ENCODE measurements at regions not wholly inside any gene's neighbourhood (a gene's known extent, or its start where the extent isn't known, plus 50 kb on each side); places are given as distances from the start of the nearest gene placed in this dataset.

DNA sequence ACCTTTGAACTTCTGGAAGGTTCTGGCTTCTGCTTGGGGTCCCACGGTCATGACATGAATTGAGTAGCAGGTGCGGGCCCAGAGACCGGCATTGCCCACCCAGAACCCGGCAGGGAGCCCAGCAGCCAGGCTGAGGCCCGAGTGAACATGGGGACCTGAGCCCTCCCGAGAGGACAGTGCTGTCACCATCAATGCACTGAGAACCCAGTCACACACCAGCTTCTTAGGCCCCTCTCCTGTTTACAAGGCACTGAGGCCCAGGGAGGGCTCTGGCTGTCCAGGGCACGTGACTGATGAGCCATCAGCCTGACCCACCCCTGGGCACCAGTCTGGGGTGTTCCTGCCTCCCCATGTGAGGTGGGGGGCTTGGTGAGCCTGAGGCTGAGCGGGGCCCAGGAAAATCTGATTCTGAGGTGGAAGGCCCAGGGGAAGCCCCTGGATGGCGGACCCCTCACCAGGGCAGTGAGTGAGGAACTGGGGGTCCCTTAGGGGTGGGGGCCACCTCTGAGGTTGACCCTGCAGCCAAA lies 60.3 kb upstream of the RNU6ATAC start:
- no peaks in the 10 kb centered on the region for H3K27me3 ChIP-seq (ENCODE audit: control insufficient read depth, insufficient read depth, low read length)
- no peak for FAIRE-seq
- DNase-seq = peak in 2 of 5 donors; percentile 45 to 56

DNA sequence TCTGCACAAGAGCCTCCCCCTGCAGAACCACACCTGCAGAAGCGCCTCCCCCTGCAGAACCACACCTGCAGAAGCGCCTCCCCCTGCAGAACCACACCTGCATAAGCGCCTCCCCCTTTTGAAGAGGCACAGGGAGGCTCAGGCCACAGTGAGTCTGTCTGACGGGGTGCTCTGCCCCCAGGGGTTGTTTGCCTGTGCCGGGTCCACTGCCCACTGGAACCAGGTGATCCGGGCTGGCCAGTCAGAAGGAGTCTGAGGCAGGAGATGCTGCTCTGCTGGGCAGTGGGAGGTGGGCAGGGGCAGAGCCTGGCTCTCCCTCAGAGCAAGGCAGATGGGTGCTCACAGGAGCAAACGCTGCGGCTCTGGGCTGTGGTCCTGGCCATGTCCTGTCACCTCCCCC lies 60.8 kb upstream of the RNU6ATAC start:
- no peak overlapping the region for H3K9ac ChIP-seq (ENCODE audit: low read length in 3 of 3)
- no peaks in the 10 kb centered on the region for H3K36me3 ChIP-seq (ENCODE audit: control insufficient read depth in 2 of 3, insufficient read depth in 3 of 3, low read length in 3 of 3)
- H3K9me3 ChIP-seq (ENCODE audit: control insufficient read depth in 2 of 3, insufficient read depth in 1 of 3, low read length in 3 of 3) = no peaks in the 10 kb centered on the region
- TF ChIP-seq, protein P1, sequence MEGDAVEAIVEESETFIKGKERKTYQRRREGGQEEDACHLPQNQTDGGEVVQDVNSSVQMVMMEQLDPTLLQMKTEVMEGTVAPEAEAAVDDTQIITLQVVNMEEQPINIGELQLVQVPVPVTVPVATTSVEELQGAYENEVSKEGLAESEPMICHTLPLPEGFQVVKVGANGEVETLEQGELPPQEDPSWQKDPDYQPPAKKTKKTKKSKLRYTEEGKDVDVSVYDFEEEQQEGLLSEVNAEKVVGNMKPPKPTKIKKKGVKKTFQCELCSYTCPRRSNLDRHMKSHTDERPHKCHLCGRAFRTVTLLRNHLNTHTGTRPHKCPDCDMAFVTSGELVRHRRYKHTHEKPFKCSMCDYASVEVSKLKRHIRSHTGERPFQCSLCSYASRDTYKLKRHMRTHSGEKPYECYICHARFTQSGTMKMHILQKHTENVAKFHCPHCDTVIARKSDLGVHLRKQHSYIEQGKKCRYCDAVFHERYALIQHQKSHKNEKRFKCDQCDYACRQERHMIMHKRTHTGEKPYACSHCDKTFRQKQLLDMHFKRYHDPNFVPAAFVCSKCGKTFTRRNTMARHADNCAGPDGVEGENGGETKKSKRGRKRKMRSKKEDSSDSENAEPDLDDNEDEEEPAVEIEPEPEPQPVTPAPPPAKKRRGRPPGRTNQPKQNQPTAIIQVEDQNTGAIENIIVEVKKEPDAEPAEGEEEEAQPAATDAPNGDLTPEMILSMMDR (IDR thresholded peaks at IDR 0.05; ENCODE audit: borderline replicate concordance, extremely low read depth, insufficient read depth) = no peak
- H3K4me1 ChIP-seq (ENCODE audit: control insufficient read depth in 2 of 3, insufficient read depth in 2 of 3, low read depth in 1 of 3, low read length in 3 of 3) = peaks cover 0 to 12% (median 9%) of the 10 kb centered on the region in 3 donors
- H3K27me3 ChIP-seq (ENCODE audit: control insufficient read depth, insufficient read depth, low read length) = no peaks in the 10 kb centered on the region
- FAIRE-seq (no peak), DNase-seq (peak in 1 of 5 donors; percentile 55)
- H3K4me3 ChIP-seq (ENCODE audit: low read length in 3 of 3) = no peak overlapping the region
- intact Hi-C loops (cut with DNase I) = no loop called here
- H3K27ac ChIP-seq (ENCODE audit: low read depth in 2 of 2, low read length in 2 of 2) = no peak overlapping the region

More for the DNA sequence above, 60.3 kb upstream of the RNU6ATAC start:
- Histone ChIP-seq H3K27ac (ENCODE audit: low read depth in 2 of 2, low read length in 2 of 2) (no peak overlapping the region), H3K4me3 (ENCODE audit: low read length in 3 of 3) (no peak overlapping the region), H3K9me3 (ENCODE audit: control insufficient read depth in 2 of 3, insufficient read depth in 1 of 3, low read length in 3 of 3) (no peaks in the 10 kb centered on the region), H3K4me1 (ENCODE audit: control insufficient read depth in 2 of 3, insufficient read depth in 2 of 3, low read depth in 1 of 3, low read length in 3 of 3) (peaks cover 0 to 10% (median 9%) of the 10 kb centered on the region in 3 donors), H3K9ac (ENCODE audit: low read length in 3 of 3) (no peak overlapping the region), H3K36me3 (ENCODE audit: control insufficient read depth in 2 of 3, insufficient read depth in 3 of 3, low read length in 3 of 3) (no peaks in the 10 kb centered on the region)
- intact Hi-C loops (cut with DNase I) = no loop called here
- TF ChIP-seq, protein P1 (IDR thresholded peaks at IDR 0.05; ENCODE audit: borderline replicate concordance, extremely low read depth, insufficient read depth) = no peak

DNA sequence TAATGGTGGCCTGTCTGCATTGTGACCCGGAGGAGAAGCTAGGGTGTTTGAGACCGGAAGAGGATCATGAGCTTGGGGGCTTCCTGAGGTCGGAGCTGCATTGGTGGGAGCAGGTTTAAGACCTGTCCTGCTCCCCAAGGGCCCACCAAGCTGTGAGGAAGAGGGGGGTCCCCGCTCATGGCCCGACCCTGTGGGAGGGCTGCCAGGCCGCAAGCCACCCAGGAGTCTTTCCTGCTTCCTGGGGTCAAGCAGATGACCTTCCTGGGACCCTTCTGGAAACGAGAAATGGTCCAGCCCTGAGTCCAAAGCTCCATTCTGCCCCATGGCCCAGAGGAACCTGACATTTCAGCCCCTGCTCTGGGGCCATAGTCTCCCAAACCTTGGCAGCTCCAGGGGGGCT lies 61.5 kb upstream of the RNU6ATAC start:
- Histone ChIP-seq H3K27ac (ENCODE audit: low read depth in 2 of 2, low read length in 2 of 2) (no peak overlapping the region), H3K9ac (ENCODE audit: low read length in 3 of 3) (no peak overlapping the region), H3K4me1 (ENCODE audit: control insufficient read depth in 2 of 3, insufficient read depth in 2 of 3, low read depth in 1 of 3, low read length in 3 of 3) (peaks cover 0 to 15% (median 7%) of the 10 kb centered on the region in 3 donors), H3K27me3 (ENCODE audit: control insufficient read depth, insufficient read depth, low read length) (no peaks in the 10 kb centered on the region), H3K9me3 (ENCODE audit: control insufficient read depth in 2 of 3, insufficient read depth in 1 of 3, low read length in 3 of 3) (no peaks in the 10 kb centered on the region), H3K36me3 (ENCODE audit: control insufficient read depth in 2 of 3, insufficient read depth in 3 of 3, low read length in 3 of 3) (no peaks in the 10 kb centered on the region), H3K4me3 (ENCODE audit: low read length in 3 of 3) (no peak overlapping the region)
- peak in 1 of 5 donors; percentile 59 for DNase-seq
- TF ChIP-seq, protein P1 (IDR thresholded peaks at IDR 0.05; ENCODE audit: borderline replicate concordance, extremely low read depth, insufficient read depth) = no peak
- no peak for FAIRE-seq
- intact Hi-C loops (cut with DNase I) = no loop called here
